Trophoblast cell (in vitro differentiated cells and primary cell): ENCODE measurements at regions not wholly inside any gene's neighbourhood (a gene's known extent, or its start where the extent isn't known, plus 50 kb on each side); places are given as distances from the start of the nearest gene placed in this dataset.

Source experiments
- DNase-seq, 2 donors: peaks; one replicate each; pipeline ENCODE4 v3.0.0-alpha.2; 2016
- H2AFZ ChIP-seq: 2 replicates; pipeline ENCODE4 v1.6.1; 2013; ENCODE audit warnings: low read length, moderate library complexity, mild to moderate bottlenecking; ENCODE audit not compliant: insufficient read depth, poor library complexity
- H2AK5ac ChIP-seq: 2 replicates; pipeline ENCODE4 v1.6.1; 2013; ENCODE audit warnings: mild to moderate bottlenecking, low read length
- H2BK120ac ChIP-seq: 2 replicates; pipeline ENCODE4 v1.6.1; 2013; ENCODE audit warnings: low read length, mild to moderate bottlenecking, moderate library complexity; ENCODE audit not compliant: insufficient read depth, poor library complexity
- H2BK12ac ChIP-seq: 2 replicates; pipeline ENCODE4 v1.6.1; 2013; ENCODE audit warnings: mild to moderate bottlenecking, low read length, moderate library complexity
- H2BK5ac ChIP-seq: 2 replicates; pipeline ENCODE4 v1.6.1; 2013; ENCODE audit warnings: low read length, low read depth, moderate library complexity, mild to moderate bottlenecking; ENCODE audit not compliant: poor library complexity
- H3K14ac ChIP-seq: 2 replicates; pipeline ENCODE4 v1.6.1; 2013; ENCODE audit warnings: mild to moderate bottlenecking, low read length
- H3K18ac ChIP-seq: 2 replicates; pipeline ENCODE4 v1.6.1; 2013; ENCODE audit warnings: mild to moderate bottlenecking, low read length
- H3K23ac ChIP-seq: 2 replicates; pipeline ENCODE4 v1.6.1; 2013; ENCODE audit warnings: low read length
- H3K27ac ChIP-seq: 2 replicates; pipeline ENCODE4 v1.5.1; 2013; ENCODE audit warnings: low read depth, mild to moderate bottlenecking, inconsistent platforms, low read length, moderate library complexity
- H3K27me3 ChIP-seq: 2 replicates; pipeline ENCODE4 v1.6.1; 2013; ENCODE audit warnings: inconsistent platforms, mild to moderate bottlenecking, low read length, moderate library complexity; ENCODE audit not compliant: insufficient read depth
- H3K36me3 ChIP-seq, 2 experiments: 1 replicate in 1 of 2; 2 replicates in 1 of 2; pipeline ENCODE4 v1.6.1; 2013; ENCODE audit warnings: low read length in 2 of 2, mild to moderate bottlenecking in 2 of 2, moderate library complexity in 1 of 2; ENCODE audit not compliant: insufficient read depth in 2 of 2, control insufficient read depth in 1 of 2
- H3K4ac ChIP-seq: 2 replicates; pipeline ENCODE4 v1.6.1; 2013; ENCODE audit warnings: low read depth, mild to moderate bottlenecking, low read length, moderate library complexity
- H3K4me1 ChIP-seq, 2 experiments: 1 replicate in 1 of 2; 2 replicates in 1 of 2; pipeline ENCODE4 v1.6.1; 2013; ENCODE audit warnings: low read length in 2 of 2, mild to moderate bottlenecking in 2 of 2, moderate library complexity in 1 of 2; ENCODE audit not compliant: insufficient read depth in 2 of 2, control insufficient read depth in 1 of 2
- H3K4me2 ChIP-seq: 2 replicates; pipeline ENCODE4 v1.6.1; 2013; ENCODE audit warnings: inconsistent platforms, mild to moderate bottlenecking, low read length, moderate library complexity
- H3K4me3 ChIP-seq: 2 replicates; pipeline ENCODE4 v1.5.1; 2013; ENCODE audit warnings: mild to moderate bottlenecking, low read depth, low read length, inconsistent platforms
- H3K79me1 ChIP-seq: one replicate; pipeline ENCODE4 v1.6.1; 2013; ENCODE audit warnings: low read length
- H3K79me2 ChIP-seq: 2 replicates; pipeline ENCODE4 v1.6.1; 2013; ENCODE audit warnings: low read length, mild to moderate bottlenecking; ENCODE audit not compliant: control insufficient read depth, insufficient read depth, poor library complexity
- H3K9ac ChIP-seq: 2 replicates; pipeline ENCODE4 v1.6.1; 2013; ENCODE audit warnings: mild to moderate bottlenecking, low read length
- H3K9me3 ChIP-seq: 2 replicates; pipeline ENCODE4 v1.6.1; 2013; ENCODE audit warnings: low read depth, mild to moderate bottlenecking, control low read depth, inconsistent platforms, low read length; ENCODE audit not compliant: insufficient read depth
- H4K12ac ChIP-seq: 2 replicates; pipeline ENCODE4 v1.6.1; 2013; ENCODE audit warnings: low read depth, mild to moderate bottlenecking, low read length, moderate library complexity
- H4K8ac ChIP-seq: 2 replicates; pipeline ENCODE4 v1.6.1; 2013; ENCODE audit warnings: low read depth, mild to moderate bottlenecking, low read length, moderate library complexity
- H4K91ac ChIP-seq: one replicate; pipeline ENCODE4 v1.6.1; 2013; ENCODE audit warnings: low read depth, mild to moderate bottlenecking, low read length, moderate library complexity
- whole genome bisulfite sequencing: extraction: QIAGEN DNeasy Blood & Tissue Kit; methylation state at CpG from one replicate; pipeline ENCODE4 v1.1.7; 2013; ENCODE audit warnings: missing lambda C conversion rate; ENCODE audit not compliant: insufficient read length, insufficient coverage; ENCODE audit errors: extremely low coverage; 5-methylcytosine and 5-hydroxymethylcytosine counted together

- Histone ChIP-seq H3K27ac (no peak overlapping the region), H3K4me2 (no peak overlapping the region), H3K9me3 (no peaks in the 10 kb centered on the region), H4K12ac (no peak overlapping the region), H3K14ac (no peak overlapping the region), H3K79me1 (no peaks in the 10 kb centered on the region), H2BK120ac (no peak overlapping the region), H3K36me3 (no peaks in the 10 kb centered on the region), H3K9ac (no peak overlapping the region), H3K4me3 (no peak overlapping the region), H3K4me1 (no peaks in the 10 kb centered on the region), H3K79me2 (no peaks in the 10 kb centered on the region), H2BK12ac (no peak overlapping the region), H4K8ac (no peak overlapping the region), H2AK5ac (no peak overlapping the region), H3K18ac (no peak overlapping the region), H3K27me3 (no peaks in the 10 kb centered on the region), H2AFZ (no peak overlapping the region), H3K23ac (no peak overlapping the region), H2BK5ac (no peak overlapping the region), H3K4ac (no peak overlapping the region), H4K91ac (no peak overlapping the region)
- no peak for DNase-seq
Observed at GRCh38 chr14:54040846-54041245, 84.2 kb upstream of the BMP4 start.

DNA sequence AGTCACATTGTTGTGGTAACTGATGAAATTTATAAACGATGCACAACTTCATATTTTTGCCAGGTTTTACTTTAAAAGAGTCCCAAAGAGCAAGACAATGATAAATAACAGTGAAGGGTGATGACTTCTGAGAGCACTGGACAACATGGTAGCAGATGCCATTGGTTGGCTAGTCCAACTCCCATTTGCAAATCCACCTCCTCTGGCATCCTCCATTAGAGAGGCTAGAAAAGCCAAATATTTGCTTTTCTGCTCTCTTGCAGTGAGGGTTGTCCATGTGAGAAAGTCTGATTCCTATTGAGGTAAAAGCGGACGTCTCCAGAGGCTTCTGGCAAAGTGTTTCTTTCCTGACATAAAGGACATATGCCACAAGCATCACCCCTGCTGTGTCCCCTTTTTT is 89.6 kb upstream of the BMP4 start:
- H3K23ac ChIP-seq, result no peak overlapping the region
- H3K14ac ChIP-seq, result no peak overlapping the region
- H4K91ac ChIP-seq, result no peak overlapping the region
- no peak for DNase-seq
- no peak overlapping the region for H3K27ac ChIP-seq
- no CpG with 5 or more reads among the region's 3 CpGs for WGBS
- no peak overlapping the region for H3K18ac ChIP-seq
- H3K79me1 ChIP-seq, result no peaks in the 10 kb centered on the region
- no peak overlapping the region for H4K8ac ChIP-seq
- no peak overlapping the region for H3K4me3 ChIP-seq
- H3K36me3 ChIP-seq, result no peaks in the 10 kb centered on the region
- no peak overlapping the region for H3K4me2 ChIP-seq
- no peaks in the 10 kb centered on the region for H3K27me3 ChIP-seq
- no peaks in the 10 kb centered on the region for H3K9me3 ChIP-seq
- no peak overlapping the region for H2BK5ac ChIP-seq
- no peak overlapping the region for H2AFZ ChIP-seq
- H3K79me2 ChIP-seq, result no peaks in the 10 kb centered on the region
- H2AK5ac ChIP-seq, result no peak overlapping the region
- H4K12ac ChIP-seq, result no peak overlapping the region
- H2BK12ac ChIP-seq, result no peak overlapping the region
- H3K9ac ChIP-seq, result no peak overlapping the region
- no peak overlapping the region for H2BK120ac ChIP-seq
- H3K4me1 ChIP-seq, result no peaks in the 10 kb centered on the region
- H3K4ac ChIP-seq, result no peak overlapping the region

- no peak overlapping the region for H3K27ac ChIP-seq
- H2BK12ac ChIP-seq, result no peak overlapping the region
- WGBS, result no CpG with 5 or more reads among the region's 5 CpGs
- H3K9me3 ChIP-seq, result no peaks in the 10 kb centered on the region
- no peak overlapping the region for H2BK120ac ChIP-seq
- H3K79me2 ChIP-seq, result no peaks in the 10 kb centered on the region
- H2AFZ ChIP-seq, result no peak overlapping the region
- H3K4me1 ChIP-seq, result no peaks in the 10 kb centered on the region
- H2BK5ac ChIP-seq, result no peak overlapping the region
- H3K4ac ChIP-seq, result no peak overlapping the region
- DNase-seq, result no peak
- H3K14ac ChIP-seq, result no peak overlapping the region
- H3K18ac ChIP-seq, result no peak overlapping the region
- H4K91ac ChIP-seq, result no peak overlapping the region
- no peaks in the 10 kb centered on the region for H3K36me3 ChIP-seq
- H2AK5ac ChIP-seq, result no peak overlapping the region
- H3K4me3 ChIP-seq, result no peak overlapping the region
- no peaks in the 10 kb centered on the region for H3K79me1 ChIP-seq
- no peaks in the 10 kb centered on the region for H3K27me3 ChIP-seq
- H4K12ac ChIP-seq, result no peak overlapping the region
- no peak overlapping the region for H3K9ac ChIP-seq
- H3K23ac ChIP-seq, result no peak overlapping the region
- no peak overlapping the region for H3K4me2 ChIP-seq
- H4K8ac ChIP-seq, result no peak overlapping the region
Observed at GRCh38 chr14:54047645-54048308, 91.2 kb upstream of the BMP4 start.

- Histone ChIP-seq H3K9ac (no peak overlapping the region), H2AK5ac (no peak overlapping the region)
- WGBS, result no CpG with 5 or more reads among the region's 9 CpGs
Observed at GRCh38 chr14:54048311-54048710, 91.7 kb upstream of the BMP4 start.

More at GRCh38 chr14:54048311-54048710, 91.7 kb upstream of the BMP4 start:
- Histone ChIP-seq H3K27me3 (no peaks in the 10 kb centered on the region), H3K27ac (no peak overlapping the region), H3K23ac (no peak overlapping the region), H2AFZ (no peak overlapping the region), H3K79me1 (no peaks in the 10 kb centered on the region), H2BK120ac (no peak overlapping the region), H4K8ac (no peak overlapping the region), H3K4ac (no peak overlapping the region), H4K12ac (no peak overlapping the region), H2BK12ac (no peak overlapping the region), H3K79me2 (no peaks in the 10 kb centered on the region), H3K4me3 (no peak overlapping the region), H2BK5ac (no peak overlapping the region), H3K18ac (no peak overlapping the region), H3K36me3 (no peaks in the 10 kb centered on the region), H3K9me3 (no peaks in the 10 kb centered on the region), H3K14ac (no peak overlapping the region), H3K4me1 (no peaks in the 10 kb centered on the region), H4K91ac (no peak overlapping the region), H3K4me2 (no peak overlapping the region)
- DNase-seq, result no peak
